GM12874 (cell line): ENCODE measurements at regions not wholly inside any gene's neighbourhood (a gene's known extent, or its start where the extent isn't known, plus 50 kb on each side); places are given as distances from the start of the nearest gene placed in this dataset.

Source experiments
- TF ChIP-seq, protein P1 (sequence below): IDR thresholded peaks from 2 replicates; pipeline ENCODE4 v1.5.1; 2011; ENCODE audit warnings: low read depth, mild to moderate bottlenecking, control low read depth, low read length, moderate library complexity; ENCODE audit not compliant: insufficient read depth

DNA sequence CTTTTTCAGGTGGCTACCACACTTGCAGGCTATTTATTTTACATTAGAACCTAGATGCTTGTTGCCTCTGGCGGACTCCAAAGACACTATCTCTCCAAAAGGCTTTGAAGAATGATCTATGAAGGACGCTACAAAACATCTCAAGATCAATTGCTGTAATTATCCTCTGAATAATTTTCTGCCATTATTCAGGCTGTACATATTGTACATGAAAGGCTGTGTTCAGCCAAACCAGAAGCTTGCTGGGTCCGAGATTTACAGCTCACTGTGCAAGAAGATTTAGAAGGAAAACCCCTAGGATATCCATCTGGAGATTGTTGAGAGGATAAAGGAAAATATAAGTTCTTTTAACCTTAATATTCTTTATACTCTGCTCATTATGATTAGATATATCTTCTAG is 523.6 kb upstream of the PLXNA2 start:
- TF ChIP-seq, protein P1, sequence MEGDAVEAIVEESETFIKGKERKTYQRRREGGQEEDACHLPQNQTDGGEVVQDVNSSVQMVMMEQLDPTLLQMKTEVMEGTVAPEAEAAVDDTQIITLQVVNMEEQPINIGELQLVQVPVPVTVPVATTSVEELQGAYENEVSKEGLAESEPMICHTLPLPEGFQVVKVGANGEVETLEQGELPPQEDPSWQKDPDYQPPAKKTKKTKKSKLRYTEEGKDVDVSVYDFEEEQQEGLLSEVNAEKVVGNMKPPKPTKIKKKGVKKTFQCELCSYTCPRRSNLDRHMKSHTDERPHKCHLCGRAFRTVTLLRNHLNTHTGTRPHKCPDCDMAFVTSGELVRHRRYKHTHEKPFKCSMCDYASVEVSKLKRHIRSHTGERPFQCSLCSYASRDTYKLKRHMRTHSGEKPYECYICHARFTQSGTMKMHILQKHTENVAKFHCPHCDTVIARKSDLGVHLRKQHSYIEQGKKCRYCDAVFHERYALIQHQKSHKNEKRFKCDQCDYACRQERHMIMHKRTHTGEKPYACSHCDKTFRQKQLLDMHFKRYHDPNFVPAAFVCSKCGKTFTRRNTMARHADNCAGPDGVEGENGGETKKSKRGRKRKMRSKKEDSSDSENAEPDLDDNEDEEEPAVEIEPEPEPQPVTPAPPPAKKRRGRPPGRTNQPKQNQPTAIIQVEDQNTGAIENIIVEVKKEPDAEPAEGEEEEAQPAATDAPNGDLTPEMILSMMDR, result no peak

DNA sequence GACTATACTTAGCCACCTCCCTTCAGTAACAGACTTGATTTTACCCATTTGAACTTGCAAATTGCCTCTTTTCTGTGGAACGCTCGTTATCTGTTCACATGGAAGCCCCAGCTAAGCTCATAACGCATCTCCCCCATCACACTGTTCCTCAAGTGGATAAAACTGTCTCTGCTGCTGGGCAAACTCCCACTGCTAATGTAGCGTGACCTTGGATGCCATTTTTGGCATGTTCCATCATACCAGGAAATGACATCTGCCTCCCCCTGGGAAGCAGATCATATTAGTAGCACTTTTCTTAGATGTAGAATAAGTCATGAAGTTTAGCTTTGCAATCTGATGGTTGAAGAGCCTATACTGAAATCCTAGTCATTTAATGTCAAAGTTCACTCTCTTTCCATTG is 528.7 kb upstream of the PLXNA2 start:
- TF ChIP-seq, protein P1, result no peak

DNA sequence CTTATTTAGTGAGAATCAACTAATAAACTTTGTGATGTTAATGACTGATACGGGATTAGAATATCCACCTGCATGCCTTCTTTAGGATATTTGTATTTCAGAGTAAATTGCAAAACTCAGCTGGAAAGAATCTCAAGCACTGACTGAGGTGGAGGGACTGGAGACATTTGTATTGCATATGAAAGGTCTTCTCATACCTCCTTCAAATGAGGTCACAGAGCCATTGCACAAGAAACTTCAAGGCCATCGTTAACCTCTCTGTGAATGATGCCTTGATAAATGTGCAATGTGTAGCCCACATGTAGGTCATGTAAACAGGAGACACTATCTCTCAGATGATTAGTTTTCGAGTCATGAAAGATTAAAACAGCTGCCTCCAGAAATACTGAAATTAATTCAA is 531.7 kb upstream of the PLXNA2 start:
- TF ChIP-seq, protein P1, result no peak

DNA sequence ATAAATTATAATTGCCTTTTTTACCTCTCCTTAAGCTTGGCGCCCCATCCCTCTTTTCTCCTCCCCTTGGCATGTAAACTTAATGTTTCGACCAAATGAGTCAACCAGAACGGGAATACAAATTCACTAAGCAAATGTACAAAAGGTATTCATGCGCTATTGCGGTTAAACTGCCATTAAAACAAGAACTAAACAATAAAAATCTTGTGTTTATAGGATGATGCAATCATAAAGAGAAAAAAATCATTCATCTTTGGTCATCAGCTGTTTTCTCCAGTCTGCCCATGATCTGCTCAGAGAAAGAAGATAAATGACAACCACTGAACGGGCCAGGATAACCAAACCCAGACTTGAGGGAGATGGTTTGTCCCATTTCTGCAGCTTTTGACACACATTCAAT is 534.2 kb upstream of the PLXNA2 start:
- TF ChIP-seq, protein P1, result no peak

DNA sequence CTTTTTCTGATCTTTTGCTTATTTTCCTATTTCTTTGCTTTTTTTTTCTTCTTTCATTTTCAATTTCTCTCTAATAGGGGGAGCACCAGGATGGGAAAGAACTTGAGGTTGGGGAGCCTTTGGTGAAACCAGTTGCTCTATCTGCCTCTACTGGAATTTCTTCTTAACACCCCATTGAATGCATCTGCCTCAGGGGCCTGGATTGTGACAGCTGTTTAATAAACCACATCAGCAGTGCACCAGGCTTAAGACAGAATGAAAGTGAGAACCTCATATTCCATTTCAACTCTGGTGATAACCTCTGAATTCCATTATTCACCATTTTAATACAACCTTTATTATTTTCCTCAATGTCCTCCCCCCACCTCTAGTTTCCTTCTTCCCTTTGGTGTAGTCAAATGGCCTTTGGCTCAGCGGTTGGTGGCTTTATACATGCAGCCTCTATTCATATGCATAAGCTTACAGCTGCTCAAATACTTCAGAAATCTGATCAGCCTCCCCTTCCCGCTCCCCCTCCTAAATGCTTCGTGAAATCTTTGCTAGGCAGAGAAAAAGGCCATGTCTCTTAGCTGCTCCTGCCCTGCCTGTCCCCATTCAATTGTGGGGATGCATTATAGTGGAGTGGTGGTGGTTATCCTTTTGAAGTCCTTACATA is 537.3 kb upstream of the PLXNA2 start:
- TF ChIP-seq, protein P1, result no peak

DNA sequence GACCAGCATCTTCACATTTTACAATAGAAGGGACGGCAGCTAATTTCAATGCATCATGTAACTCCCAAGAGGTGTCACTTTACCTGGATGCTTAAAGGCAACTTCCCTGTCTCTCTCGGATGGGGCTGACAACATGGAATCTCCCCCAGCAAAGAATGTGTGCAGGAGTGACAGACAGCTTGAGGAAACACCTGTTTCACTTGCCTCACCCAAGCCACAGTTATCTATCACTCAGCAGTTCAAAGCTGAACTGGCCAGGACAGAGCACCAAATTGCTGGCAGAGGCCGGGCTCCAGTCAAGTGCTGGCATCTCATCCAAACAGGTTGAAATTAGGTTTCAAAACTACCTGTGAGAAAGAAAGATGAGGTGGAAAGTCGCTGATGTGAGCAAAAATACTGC is 538.0 kb upstream of the PLXNA2 start:
- TF ChIP-seq, protein P1, result no peak

DNA sequence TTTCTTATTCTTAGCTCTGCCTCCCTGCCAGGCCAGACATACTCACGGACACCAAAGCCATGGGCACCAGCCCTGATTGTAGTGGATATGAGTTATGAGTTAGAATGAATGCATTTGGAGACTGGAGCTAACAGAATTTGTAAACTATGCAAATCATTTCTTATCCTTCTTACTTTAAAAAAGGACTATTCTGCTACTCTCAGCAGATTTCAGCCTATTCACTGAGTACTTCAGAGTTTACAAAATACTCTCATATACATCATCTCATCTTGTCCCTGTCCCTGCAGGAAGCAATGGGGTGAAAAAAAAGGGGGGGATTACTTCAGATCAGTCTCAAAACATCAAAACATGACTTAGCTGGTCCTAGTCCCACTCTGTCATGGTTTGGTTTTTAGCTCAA is 541.4 kb upstream of the PLXNA2 start:
- TF ChIP-seq, protein P1, result no peak

DNA sequence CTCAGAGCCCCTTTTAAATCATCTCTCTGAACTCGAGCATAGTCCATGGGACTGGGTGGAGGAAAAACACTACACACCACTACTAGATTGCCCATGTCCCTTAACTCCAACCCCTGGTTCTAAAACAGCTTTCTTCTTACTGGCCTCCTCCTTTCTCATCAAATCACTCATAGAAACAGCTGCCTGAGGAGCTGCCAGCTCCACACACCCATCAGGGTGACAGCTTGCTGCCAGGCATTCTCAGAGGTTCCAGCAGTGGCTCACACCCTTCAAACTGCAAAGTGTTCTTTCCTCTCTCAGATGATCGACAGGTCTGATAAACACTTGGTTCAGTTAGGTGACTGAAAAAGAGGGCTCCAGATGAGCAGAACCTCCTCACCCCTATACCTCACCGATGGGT is 543.0 kb upstream of the PLXNA2 start:
- TF ChIP-seq, protein P1, result no peak
